ENCODE measurements at regions not wholly inside any gene's neighbourhood (a gene's known extent, or its start where the extent isn't known, plus 50 kb on each side); places are given as distances from the start of the nearest gene placed in this dataset.

GRCh38 chr14:71437870-71438269 is 494.4 kb upstream of the RGS6 start:
- no peak for TF ChIP-seq POLR2AphosphoS5 (IDR thresholded peaks at IDR 0.05)
- no peak for TF ChIP-seq EP300 (IDR thresholded peaks at IDR 0.05)
- TF ChIP-seq, protein P1, sequence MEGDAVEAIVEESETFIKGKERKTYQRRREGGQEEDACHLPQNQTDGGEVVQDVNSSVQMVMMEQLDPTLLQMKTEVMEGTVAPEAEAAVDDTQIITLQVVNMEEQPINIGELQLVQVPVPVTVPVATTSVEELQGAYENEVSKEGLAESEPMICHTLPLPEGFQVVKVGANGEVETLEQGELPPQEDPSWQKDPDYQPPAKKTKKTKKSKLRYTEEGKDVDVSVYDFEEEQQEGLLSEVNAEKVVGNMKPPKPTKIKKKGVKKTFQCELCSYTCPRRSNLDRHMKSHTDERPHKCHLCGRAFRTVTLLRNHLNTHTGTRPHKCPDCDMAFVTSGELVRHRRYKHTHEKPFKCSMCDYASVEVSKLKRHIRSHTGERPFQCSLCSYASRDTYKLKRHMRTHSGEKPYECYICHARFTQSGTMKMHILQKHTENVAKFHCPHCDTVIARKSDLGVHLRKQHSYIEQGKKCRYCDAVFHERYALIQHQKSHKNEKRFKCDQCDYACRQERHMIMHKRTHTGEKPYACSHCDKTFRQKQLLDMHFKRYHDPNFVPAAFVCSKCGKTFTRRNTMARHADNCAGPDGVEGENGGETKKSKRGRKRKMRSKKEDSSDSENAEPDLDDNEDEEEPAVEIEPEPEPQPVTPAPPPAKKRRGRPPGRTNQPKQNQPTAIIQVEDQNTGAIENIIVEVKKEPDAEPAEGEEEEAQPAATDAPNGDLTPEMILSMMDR (IDR thresholded peaks at IDR 0.05) = no peak
- TF ChIP-seq POLR2A (IDR thresholded peaks at IDR 0.05; ENCODE audit: low read depth) = no peak
- Histone ChIP-seq H3K27ac (replicated peaks in 1 of 4) (no peak overlapping the region), H3K27me3 (no peaks in the 10 kb centered on the region), H3K4me3 (no peak overlapping the region), H3K36me3 (no peaks in the 10 kb centered on the region), H3K9me3 (no peaks in the 10 kb centered on the region), H3K4me1 (peaks cover 11 to 38% (median 34%) of the 10 kb centered on the region in 4 donors)
- 81% methylated on average over 4 of the region's 4 CpGs for WGBS
- DNase-seq (ENCODE audit: extremely low spot score) = no peak
- intact Hi-C loops (cut with DNase I) = no loop called here

- no peak for TF ChIP-seq POLR2AphosphoS5 (IDR thresholded peaks at IDR 0.05)
- TF ChIP-seq POLR2A (IDR thresholded peaks at IDR 0.05; ENCODE audit: low read depth) = no peak
- TF ChIP-seq, protein P1 (IDR thresholded peaks at IDR 0.05) = no peak
- TF ChIP-seq EP300 (IDR thresholded peaks at IDR 0.05) = no peak
- WGBS = 18% methylated on average over 2 of the region's 2 CpGs
- no peak for DNase-seq (ENCODE audit: extremely low spot score)
- no peaks in the 10 kb centered on the region for H3K27me3 ChIP-seq
- intact Hi-C loops (cut with DNase I) = no loop called here
- H3K4me3 ChIP-seq = no peak overlapping the region
- peaks cover 11 to 38% (median 34%) of the 10 kb centered on the region in 4 donors for H3K4me1 ChIP-seq
- H3K9me3 ChIP-seq = no peaks in the 10 kb centered on the region
- peak overlapping the region; percentile 42 to 61 (median 48) for H3K27ac ChIP-seq (replicated peaks in 1 of 4)
- no peaks in the 10 kb centered on the region for H3K36me3 ChIP-seq
Measured at GRCh38 chr14:71438684-71439083, 493.5 kb upstream of the RGS6 start.

- DNase-seq (ENCODE audit: extremely low spot score) = no peak
- Histone ChIP-seq H3K4me3 (no peak overlapping the region), H3K4me1 (peaks cover 11 to 55% (median 45%) of the 10 kb centered on the region in 4 donors), H3K27me3 (no peaks in the 10 kb centered on the region), H3K36me3 (no peaks in the 10 kb centered on the region), H3K9me3 (no peaks in the 10 kb centered on the region), H3K27ac (replicated peaks in 1 of 4) (peak overlapping the region in 1 of 4 donors; percentile 37)
- intact Hi-C loops (cut with DNase I) = no loop called here
- TF ChIP-seq EP300 (IDR thresholded peaks at IDR 0.05) = no peak
- TF ChIP-seq, protein P1 (IDR thresholded peaks at IDR 0.05) = no peak
- no peak for TF ChIP-seq POLR2A (IDR thresholded peaks at IDR 0.05; ENCODE audit: low read depth)
- TF ChIP-seq POLR2AphosphoS5 (IDR thresholded peaks at IDR 0.05) = no peak
Measured at GRCh38 chr14:71441126-71441525, 491.1 kb upstream of the RGS6 start.

GRCh38 chr14:71444030-71444822 is 488.0 kb upstream of the RGS6 start:
- H3K27ac ChIP-seq (replicated peaks in 1 of 4) = peak overlapping the region in 1 of 4 donors; percentile 4
- WGBS = 94% methylated on average over 8 of the region's 8 CpGs

More at GRCh38 chr14:71444030-71444822, 488.0 kb upstream of the RGS6 start:
- intact Hi-C loops (cut with DNase I) = no loop called here
- Histone ChIP-seq H3K36me3 (no peaks in the 10 kb centered on the region), H3K4me1 (peaks cover 8 to 41% (median 29%) of the 10 kb centered on the region in 4 donors), H3K27me3 (no peaks in the 10 kb centered on the region), H3K4me3 (no peak overlapping the region), H3K9me3 (no peaks in the 10 kb centered on the region)
- TF ChIP-seq, protein P1 (IDR thresholded peaks at IDR 0.05) = no peak
- DNase-seq (ENCODE audit: extremely low spot score) = no peak

All from esophagus muscularis mucosa (tissue), 4 donors.